Peyer's patch (tissue), 4 donors: ENCODE measurements at regions not wholly inside any gene's neighbourhood (a gene's known extent, or its start where the extent isn't known, plus 50 kb on each side); places are given as distances from the start of the nearest gene placed in this dataset.

Source experiments
- DNase-seq, 3 donors: peaks; one replicate each; pipeline ENCODE4 v3.0.0-alpha.2; 2017 to 2019
- H3K27ac ChIP-seq, 4 donors: fragments of 200-600 bp; sonication (generic); one replicate each; pipeline ENCODE4 v1.5.1; 2016 to 2019
- H3K27me3 ChIP-seq, 2 donors: fragments of 200-600 bp; sonication (generic); one replicate each; pipeline ENCODE4 v1.5.1; 2019
- H3K36me3 ChIP-seq, 3 donors: fragments of 200-600 bp; sonication (generic); one replicate each; pipeline ENCODE4 v1.5.1; 2016 to 2019
- H3K4me1 ChIP-seq, 4 donors: fragments of 200-600 bp; sonication (generic); one replicate each; pipeline ENCODE4 v1.5.1; 2016 to 2019
- H3K4me3 ChIP-seq, 4 donors: fragments of 200-600 bp; sonication (generic); 1 replicate in 3 of 4; 2 replicates in 1 of 4; pipeline ENCODE4 v1.5.1; 2016 to 2019; ENCODE audit warnings: mild to moderate bottlenecking in 1 of 4
- H3K9me3 ChIP-seq, 4 donors: fragments of 200-600 bp; sonication (generic); one replicate each; pipeline ENCODE4 v1.5.1; 2016 to 2019; ENCODE audit warnings: mild to moderate bottlenecking in 1 of 4
- CTCF ChIP-seq, 6 experiments: fragments of 450-650 bp in 4 of 6; fragments of 200-600 bp in 2 of 6; sonication (generic) in 1 of 6; IDR thresholded peaks; one replicate each; pipeline ENCODE4 v1.5.1; 2017 to 2019; ENCODE audit warnings: antibody characterized with exemption in 6 of 6, mild to moderate bottlenecking in 3 of 6, moderate library complexity in 1 of 6
- POLR2A ChIP-seq, 2 donors: fragments of 450-650 bp; IDR thresholded peaks; one replicate each; pipeline ENCODE4 v1.5.1; 2017; ENCODE audit warnings: antibody characterized with exemption in 2 of 2, mild to moderate bottlenecking in 2 of 2, moderate library complexity in 2 of 2

DNA sequence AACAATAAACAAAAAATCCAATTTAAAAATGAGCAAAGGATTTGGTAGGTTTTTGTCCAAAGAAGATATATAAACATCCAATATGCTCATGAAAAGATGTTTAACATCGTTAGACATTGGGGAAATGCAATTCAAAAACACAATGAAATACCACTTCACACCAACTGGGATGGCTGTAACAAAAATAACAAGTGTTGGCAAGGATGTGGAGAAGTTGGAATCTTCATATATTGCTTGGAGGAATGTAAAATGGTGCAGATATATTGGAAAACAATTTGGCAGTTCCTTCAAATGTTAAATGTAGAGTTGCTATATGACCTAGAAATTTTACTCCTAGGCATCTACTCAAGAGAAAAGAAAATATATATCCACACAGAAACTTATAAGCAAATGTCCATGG lies 224.3 kb downstream of the AUH start:
- H3K9me3 ChIP-seq: no peaks in the 10 kb centered on the region
- H3K4me1 ChIP-seq: no peaks in the 10 kb centered on the region
- no peak for TF ChIP-seq POLR2A (IDR thresholded peaks at IDR 0.05)
- TF ChIP-seq CTCF (IDR thresholded peaks at IDR 0.05): no peak
- no peak for DNase-seq
- no peaks in the 10 kb centered on the region for H3K27me3 ChIP-seq
- no peaks in the 10 kb centered on the region for H3K36me3 ChIP-seq
- H3K4me3 ChIP-seq: no peak overlapping the region
- no peak overlapping the region for H3K27ac ChIP-seq

DNA sequence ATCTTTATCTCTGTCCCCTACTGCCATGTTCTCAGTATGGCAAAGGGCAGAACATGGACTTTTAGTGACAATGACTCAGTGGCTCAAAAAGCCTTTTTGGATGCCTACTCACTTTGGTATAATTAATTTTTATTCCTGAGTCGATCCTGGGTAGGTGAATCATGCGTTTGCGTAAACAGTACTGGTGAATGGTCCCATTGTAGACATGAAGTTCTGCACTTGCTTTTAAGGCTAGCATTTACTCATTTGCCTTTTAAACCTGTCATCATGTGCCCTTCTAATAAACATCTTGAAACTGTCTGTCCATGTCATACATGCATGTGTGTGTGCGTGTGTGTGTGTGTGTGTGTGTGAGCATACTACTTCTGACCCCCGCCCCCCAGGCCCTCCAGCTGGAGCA lies 223.0 kb downstream of the AUH start:
- no peak for DNase-seq
- Histone ChIP-seq H3K27me3 (no peaks in the 10 kb centered on the region), H3K27ac (no peak overlapping the region), H3K9me3 (no peaks in the 10 kb centered on the region), H3K36me3 (no peaks in the 10 kb centered on the region), H3K4me1 (no peaks in the 10 kb centered on the region), H3K4me3 (no peak overlapping the region)
- TF ChIP-seq POLR2A (IDR thresholded peaks at IDR 0.05) (no peak), CTCF (IDR thresholded peaks at IDR 0.05) (no peak)

GRCh38 chr9:91141407-91141965 lies 220.2 kb downstream of the AUH start:
- Histone ChIP-seq H3K9me3 (no peaks in the 10 kb centered on the region), H3K4me3 (no peak overlapping the region), H3K27me3 (no peaks in the 10 kb centered on the region), H3K36me3 (no peaks in the 10 kb centered on the region), H3K4me1 (no peaks in the 10 kb centered on the region), H3K27ac (no peak overlapping the region)
- TF ChIP-seq CTCF (IDR thresholded peaks at IDR 0.05): no peak
- no peak for TF ChIP-seq POLR2A (IDR thresholded peaks at IDR 0.05)
- no peak for DNase-seq

DNA sequence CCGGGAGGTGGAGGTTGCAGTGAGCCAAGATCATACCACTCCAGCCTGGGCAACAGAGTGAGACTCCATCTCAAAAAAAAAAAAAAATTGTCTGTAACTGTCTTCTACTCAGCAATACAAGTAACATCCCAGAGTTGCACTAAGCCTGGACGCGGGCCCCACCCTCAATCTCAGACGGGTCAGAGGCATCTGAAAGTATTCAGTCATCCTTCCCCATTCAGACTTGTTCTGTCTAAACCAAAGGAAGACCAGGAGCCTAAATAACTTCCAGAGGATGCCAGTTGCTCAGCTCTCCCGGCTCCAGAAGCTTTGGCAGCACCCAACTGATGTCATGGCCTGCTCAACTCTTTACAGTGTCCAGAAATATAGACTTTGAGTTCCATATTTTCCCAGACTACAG lies 218.6 kb downstream of the AUH start:
- Histone ChIP-seq H3K9me3 (no peaks in the 10 kb centered on the region), H3K27me3 (no peaks in the 10 kb centered on the region), H3K4me1 (no peaks in the 10 kb centered on the region), H3K36me3 (no peaks in the 10 kb centered on the region), H3K27ac (no peak overlapping the region), H3K4me3 (no peak overlapping the region)
- TF ChIP-seq POLR2A (IDR thresholded peaks at IDR 0.05) (no peak), CTCF (IDR thresholded peaks at IDR 0.05) (no peak)
- no peak for DNase-seq

GRCh38 chr9:91143642-91144041 lies 218.1 kb downstream of the AUH start:
- TF ChIP-seq CTCF (IDR thresholded peaks at IDR 0.05) (no peak), POLR2A (IDR thresholded peaks at IDR 0.05) (no peak)
- H3K4me3 ChIP-seq: no peak overlapping the region
- H3K36me3 ChIP-seq: no peaks in the 10 kb centered on the region

DNA sequence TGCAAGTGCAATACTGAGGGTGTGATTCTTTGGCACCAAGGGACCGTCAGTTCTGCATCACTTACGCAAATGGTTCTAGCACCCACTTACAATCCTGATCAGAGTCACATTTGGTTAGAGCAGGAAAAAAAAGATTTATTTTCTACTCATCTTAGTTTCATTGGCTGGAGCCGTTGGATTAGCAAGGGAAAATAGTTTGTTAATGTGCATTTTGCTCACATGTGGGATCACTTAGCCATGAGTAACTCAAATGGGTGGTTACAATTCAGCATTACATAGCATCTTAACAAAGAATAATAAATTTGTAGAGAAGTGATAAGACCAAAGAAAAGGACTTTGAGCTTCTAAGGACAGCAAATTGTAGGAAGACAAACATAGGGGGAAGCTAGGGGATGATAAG lies 216.9 kb downstream of the AUH start:
- no peak for TF ChIP-seq POLR2A (IDR thresholded peaks at IDR 0.05)
- no peak for TF ChIP-seq CTCF (IDR thresholded peaks at IDR 0.05)
- no peaks in the 10 kb centered on the region for H3K9me3 ChIP-seq
- no peak overlapping the region for H3K4me3 ChIP-seq
- H3K27me3 ChIP-seq: no peaks in the 10 kb centered on the region
- no peak for DNase-seq
- no peak overlapping the region for H3K27ac ChIP-seq
- no peaks in the 10 kb centered on the region for H3K4me1 ChIP-seq
- no peaks in the 10 kb centered on the region for H3K36me3 ChIP-seq

More at GRCh38 chr9:91143642-91144041, 218.1 kb downstream of the AUH start:
- Histone ChIP-seq H3K9me3 (no peaks in the 10 kb centered on the region), H3K4me1 (no peaks in the 10 kb centered on the region), H3K27me3 (no peaks in the 10 kb centered on the region), H3K27ac (no peak overlapping the region)
- no peak for DNase-seq
